ENCODE measurements at regions not wholly inside any gene's neighbourhood (a gene's known extent, or its start where the extent isn't known, plus 50 kb on each side); places are given as distances from the start of the nearest gene placed in this dataset.

GRCh38 chr11:114816791-114817190, 138.5 kb downstream of the NXPE2 start:
- no peaks in the 10 kb centered on the region for H3K36me3 Mint-ChIP-seq
- H3K27ac Mint-ChIP-seq, result no peak overlapping the region
- DNase-seq (ENCODE audit: low spot score), result no peak
- no peak overlapping the region for H3K4me3 Mint-ChIP-seq
- no peaks in the 10 kb centered on the region for H3K9me3 Mint-ChIP-seq
- ATAC-seq, result no peak
- H3K27me3 Mint-ChIP-seq, result peaks cover 0 to 4% of the 10 kb centered on the region in 2 donors
- no peaks in the 10 kb centered on the region for H3K4me1 Mint-ChIP-seq (ENCODE audit: low read depth in 2 of 2)

DNA sequence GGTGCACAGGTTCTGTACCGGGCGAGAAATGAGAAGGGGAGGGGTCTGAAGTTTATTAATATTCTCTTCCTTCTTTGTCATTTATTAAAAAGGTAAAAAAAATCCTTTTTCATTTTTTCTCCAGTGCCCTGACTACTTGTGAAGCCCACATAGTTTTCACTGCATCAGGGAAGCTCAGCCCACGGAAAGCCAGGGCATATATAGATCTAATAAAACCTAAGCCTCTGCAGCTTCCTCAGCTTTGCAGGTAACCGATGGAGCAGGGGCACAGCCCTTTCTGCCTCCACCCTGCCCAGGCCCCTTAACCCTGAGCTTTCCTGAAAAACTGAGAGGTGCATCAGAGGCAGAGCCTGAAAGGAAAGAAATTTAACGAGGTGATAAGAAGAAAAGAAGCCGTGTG, 140.1 kb downstream of the NXPE2 start:
- ATAC-seq (no peak), DNase-seq (ENCODE audit: low spot score) (no peak)
- H3K27me3 Mint-ChIP-seq, result peaks cover 3 to 4% of the 10 kb centered on the region in 2 donors
- no peak overlapping the region for H3K27ac Mint-ChIP-seq
- H3K4me3 Mint-ChIP-seq, result no peak overlapping the region
- H3K9me3 Mint-ChIP-seq, result no peaks in the 10 kb centered on the region
- H3K4me1 Mint-ChIP-seq (ENCODE audit: low read depth in 2 of 2), result no peaks in the 10 kb centered on the region
- no peaks in the 10 kb centered on the region for H3K36me3 Mint-ChIP-seq

GRCh38 chr11:114819028-114819427, 140.7 kb downstream of the NXPE2 start:
- Mint-ChIP-seq H3K27ac (no peak overlapping the region), H3K9me3 (no peaks in the 10 kb centered on the region), H3K4me3 (no peak overlapping the region), H3K27me3 (peaks cover 4 to 7% of the 10 kb centered on the region in 2 donors), H3K36me3 (no peaks in the 10 kb centered on the region), H3K4me1 (ENCODE audit: low read depth in 2 of 2) (no peaks in the 10 kb centered on the region)
- ATAC-seq (no peak), DNase-seq (ENCODE audit: low spot score) (no peak)

- no peak overlapping the region for H3K27ac Mint-ChIP-seq
- no peaks in the 10 kb centered on the region for H3K4me1 Mint-ChIP-seq (ENCODE audit: low read depth in 2 of 2)
- H3K9me3 Mint-ChIP-seq, result no peaks in the 10 kb centered on the region
- DNase-seq (ENCODE audit: low spot score) (no peak), ATAC-seq (no peak)
- no peak overlapping the region for H3K4me3 Mint-ChIP-seq
- H3K36me3 Mint-ChIP-seq, result no peaks in the 10 kb centered on the region
- peaks cover 4 to 7% of the 10 kb centered on the region in 2 donors for H3K27me3 Mint-ChIP-seq
Observed at GRCh38 chr11:114820621-114821020, 142.3 kb downstream of the NXPE2 start.

GRCh38 chr11:114821621-114822412, 143.5 kb downstream of the NXPE2 start:
- ATAC-seq (no peak), DNase-seq (ENCODE audit: low spot score) (no peak)
- Mint-ChIP-seq H3K27me3 (peaks cover 4 to 7% of the 10 kb centered on the region in 2 donors), H3K27ac (no peak overlapping the region), H3K9me3 (no peaks in the 10 kb centered on the region), H3K4me1 (ENCODE audit: low read depth in 2 of 2) (no peaks in the 10 kb centered on the region), H3K4me3 (no peak overlapping the region), H3K36me3 (no peaks in the 10 kb centered on the region)

DNA sequence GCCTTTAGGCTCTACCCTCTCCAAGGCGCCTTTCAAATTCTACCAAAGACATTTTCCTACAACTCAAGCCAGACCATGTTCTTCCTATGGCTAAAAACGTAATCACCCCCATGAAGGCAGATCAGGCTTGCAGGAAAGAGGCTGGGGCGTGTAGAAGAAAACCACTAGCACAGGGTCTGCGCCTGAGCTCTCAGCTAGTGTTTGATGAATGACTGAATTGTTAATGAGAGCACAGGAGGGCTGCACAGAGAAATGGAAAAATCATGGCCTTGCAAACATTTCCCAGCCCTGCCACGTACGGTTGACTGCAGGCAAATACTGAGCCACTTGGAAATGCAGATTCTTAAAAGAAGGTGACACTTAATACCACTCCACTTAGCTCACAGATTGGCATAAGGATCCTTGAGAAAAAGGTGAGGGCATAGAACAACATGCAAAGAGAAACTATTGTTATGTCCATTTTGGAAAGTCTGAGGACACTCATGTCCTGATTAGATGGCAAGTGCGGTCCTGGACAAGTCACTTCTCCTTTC, 148.6 kb downstream of the NXPE2 start:
- DNase-seq (ENCODE audit: low spot score) (no peak), ATAC-seq (no peak)
- Mint-ChIP-seq H3K4me3 (no peak overlapping the region), H3K9me3 (no peaks in the 10 kb centered on the region), H3K27me3 (peaks cover 0 to 7% of the 10 kb centered on the region in 2 donors), H3K27ac (no peak overlapping the region), H3K4me1 (ENCODE audit: low read depth in 2 of 2) (no peaks in the 10 kb centered on the region), H3K36me3 (no peaks in the 10 kb centered on the region)

DNA sequence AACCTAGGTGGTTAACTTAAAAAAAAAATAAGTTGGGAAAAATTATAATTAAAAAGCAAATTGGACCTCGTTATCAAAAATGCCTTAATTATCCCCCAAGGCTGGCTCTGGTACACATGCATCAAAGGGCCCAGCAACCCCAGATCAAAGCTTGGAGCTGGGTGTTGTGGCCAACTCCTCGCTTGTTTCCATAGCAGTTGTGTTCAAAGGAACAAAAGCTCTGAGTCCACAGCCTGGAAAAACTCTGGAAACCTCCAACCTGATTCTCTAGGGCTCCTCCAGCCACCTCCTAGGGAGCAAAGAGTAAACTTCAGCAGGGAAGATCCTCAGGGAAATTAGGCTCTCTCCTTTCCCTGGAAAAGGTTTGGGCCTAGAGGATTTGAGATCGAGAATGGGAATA, 149.4 kb downstream of the NXPE2 start:
- H3K36me3 Mint-ChIP-seq, result no peaks in the 10 kb centered on the region
- no peak for DNase-seq (ENCODE audit: low spot score)
- H3K4me3 Mint-ChIP-seq, result no peak overlapping the region
- H3K27me3 Mint-ChIP-seq, result peaks cover 0 to 7% of the 10 kb centered on the region in 2 donors
- ATAC-seq, result no peak
- no peak overlapping the region for H3K27ac Mint-ChIP-seq
- no peaks in the 10 kb centered on the region for H3K9me3 Mint-ChIP-seq
- no peaks in the 10 kb centered on the region for H3K4me1 Mint-ChIP-seq (ENCODE audit: low read depth in 2 of 2)

DNA sequence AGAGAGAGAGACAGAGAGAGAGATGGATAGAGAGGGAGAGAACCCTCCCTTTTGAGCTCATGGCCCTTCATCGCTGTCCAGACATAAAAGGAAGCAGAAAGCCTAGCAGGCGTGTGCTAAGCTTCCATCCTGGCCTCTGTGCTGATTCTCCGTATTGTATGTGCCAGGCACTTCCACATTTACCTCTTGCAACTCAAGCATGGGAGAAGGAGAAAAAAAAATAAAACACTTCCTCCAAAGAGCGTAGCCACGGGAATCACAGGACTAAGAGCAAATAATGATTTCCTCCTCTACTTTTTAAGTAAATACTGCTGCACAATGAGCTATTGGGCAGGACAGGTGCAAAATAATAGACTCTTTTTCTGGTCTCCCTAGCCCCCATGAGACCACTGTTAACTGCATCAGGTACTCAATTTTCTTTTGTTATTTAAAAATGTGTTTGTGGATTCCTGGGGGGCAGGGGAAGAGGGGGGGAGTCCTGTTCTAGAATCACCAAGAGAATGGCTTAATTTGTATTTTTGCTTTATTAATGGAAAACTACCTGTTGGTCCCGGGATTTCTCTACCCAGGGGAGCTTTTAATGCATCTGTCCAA, 154.3 kb downstream of the NXPE2 start:
- no peaks in the 10 kb centered on the region for H3K36me3 Mint-ChIP-seq
- peaks cover 2% of the 10 kb centered on the region for H3K9me3 Mint-ChIP-seq
- H3K4me3 Mint-ChIP-seq, result no peak overlapping the region
- no peaks in the 10 kb centered on the region for H3K27me3 Mint-ChIP-seq
- no peak overlapping the region for H3K27ac Mint-ChIP-seq
- ATAC-seq (no peak), DNase-seq (ENCODE audit: low spot score) (no peak)
- H3K4me1 Mint-ChIP-seq (ENCODE audit: low read depth in 2 of 2), result no peaks in the 10 kb centered on the region

DNA sequence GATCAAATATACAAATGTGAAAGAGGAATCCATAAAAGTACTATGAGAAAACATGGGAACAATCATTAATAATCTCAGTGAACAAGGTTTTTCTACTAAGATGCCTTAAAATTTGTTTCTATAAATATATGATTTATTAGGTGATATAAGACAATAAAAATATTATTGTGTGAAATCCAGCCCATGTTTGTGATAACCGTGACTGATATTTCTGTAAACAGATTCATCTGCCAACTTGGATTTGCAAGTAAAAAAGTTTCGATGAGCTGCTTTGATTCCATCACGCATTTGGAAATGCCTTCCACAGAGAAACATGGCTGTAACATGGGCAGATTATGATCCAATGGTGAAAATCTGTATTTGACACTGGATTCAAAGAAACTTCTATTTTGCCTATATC, 157.8 kb downstream of the NXPE2 start:
- no peak overlapping the region for H3K4me3 Mint-ChIP-seq
- ATAC-seq, result no peak
- H3K4me1 Mint-ChIP-seq (ENCODE audit: low read depth in 2 of 2), result no peaks in the 10 kb centered on the region
- no peaks in the 10 kb centered on the region for H3K27me3 Mint-ChIP-seq
- no peak overlapping the region for H3K27ac Mint-ChIP-seq
- no peaks in the 10 kb centered on the region for H3K36me3 Mint-ChIP-seq
- DNase-seq (ENCODE audit: low spot score), result no peak
- H3K9me3 Mint-ChIP-seq, result peaks cover 6% of the 10 kb centered on the region

GRCh38 chr11:114844896-114845295, 166.6 kb downstream of the NXPE2 start:
- DNase-seq (ENCODE audit: low spot score) (no peak), ATAC-seq (no peak)
- peaks cover 5 to 18% of the 10 kb centered on the region in 2 donors for H3K27me3 Mint-ChIP-seq
- H3K4me1 Mint-ChIP-seq (ENCODE audit: low read depth in 2 of 2), result no peaks in the 10 kb centered on the region
- no peak overlapping the region for H3K27ac Mint-ChIP-seq
- H3K36me3 Mint-ChIP-seq, result no peaks in the 10 kb centered on the region
- H3K9me3 Mint-ChIP-seq, result no peaks in the 10 kb centered on the region
- H3K4me3 Mint-ChIP-seq, result no peak overlapping the region

DNA sequence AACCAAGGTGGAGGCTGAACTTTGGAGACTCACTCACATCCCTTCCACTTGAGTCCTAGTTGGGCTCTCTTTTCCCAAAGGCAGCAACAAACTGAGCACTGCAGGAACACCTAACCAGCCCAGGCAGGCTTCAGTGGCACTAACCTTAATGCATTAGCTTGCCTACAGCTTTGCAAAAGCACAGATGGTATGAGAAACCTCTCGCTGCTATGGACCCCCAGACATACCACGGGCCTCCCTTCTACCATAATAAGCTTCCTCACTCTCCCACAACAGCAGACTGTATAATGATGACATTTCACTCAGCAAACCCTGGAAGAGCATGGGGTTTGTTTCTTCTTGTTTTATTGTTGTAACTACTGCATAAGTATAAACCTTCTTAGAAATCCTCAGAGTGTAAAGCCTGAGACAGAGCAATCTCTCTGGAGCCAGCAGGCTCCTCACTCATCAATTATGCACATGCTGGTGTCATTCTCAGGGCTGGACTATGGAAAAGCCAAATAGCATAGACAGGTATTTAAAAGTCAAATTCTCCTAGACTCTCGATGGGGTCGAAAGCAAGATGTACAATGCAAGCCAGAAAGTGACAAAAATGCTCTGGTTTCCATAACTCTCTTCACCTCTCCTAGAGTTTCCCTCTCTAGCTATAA, 167.6 kb downstream of the NXPE2 start:
- no peaks in the 10 kb centered on the region for H3K4me1 Mint-ChIP-seq (ENCODE audit: low read depth in 2 of 2)
- DNase-seq (ENCODE audit: low spot score) (no peak), ATAC-seq (no peak)
- no peak overlapping the region for H3K4me3 Mint-ChIP-seq
- H3K27ac Mint-ChIP-seq, result no peak overlapping the region
- H3K9me3 Mint-ChIP-seq, result no peaks in the 10 kb centered on the region
- H3K27me3 Mint-ChIP-seq, result peaks cover 5 to 18% of the 10 kb centered on the region in 2 donors
- H3K36me3 Mint-ChIP-seq, result no peaks in the 10 kb centered on the region

DNA sequence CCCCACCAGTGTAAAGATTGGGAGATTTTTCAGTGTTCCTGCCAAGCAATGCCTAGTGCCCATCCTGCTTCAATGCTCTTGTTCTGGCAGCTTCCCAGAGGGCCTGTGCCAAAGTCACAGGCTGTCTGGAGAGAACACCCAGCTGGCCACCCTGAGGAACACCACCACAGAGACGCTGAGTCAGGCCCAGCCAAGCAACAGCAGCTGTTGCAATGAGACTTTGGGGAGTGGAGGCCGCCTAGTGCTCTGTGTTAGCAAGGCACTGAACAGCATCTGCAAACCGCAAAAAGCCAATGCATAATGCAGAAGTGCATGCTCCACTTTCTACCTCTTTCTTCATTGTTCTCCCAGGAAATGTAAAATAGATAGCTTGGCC, 168.1 kb downstream of the NXPE2 start:
- H3K27me3 Mint-ChIP-seq, result peaks cover 5 to 18% of the 10 kb centered on the region in 2 donors
- no peaks in the 10 kb centered on the region for H3K9me3 Mint-ChIP-seq
- ATAC-seq (no peak), DNase-seq (ENCODE audit: low spot score) (no peak)
- no peaks in the 10 kb centered on the region for H3K36me3 Mint-ChIP-seq
- H3K27ac Mint-ChIP-seq, result no peak overlapping the region
- no peaks in the 10 kb centered on the region for H3K4me1 Mint-ChIP-seq (ENCODE audit: low read depth in 2 of 2)
- H3K4me3 Mint-ChIP-seq, result no peak overlapping the region

GRCh38 chr11:114847306-114847975, 169.1 kb downstream of the NXPE2 start:
- Mint-ChIP-seq H3K9me3 (no peaks in the 10 kb centered on the region), H3K27ac (no peak overlapping the region)

DNA sequence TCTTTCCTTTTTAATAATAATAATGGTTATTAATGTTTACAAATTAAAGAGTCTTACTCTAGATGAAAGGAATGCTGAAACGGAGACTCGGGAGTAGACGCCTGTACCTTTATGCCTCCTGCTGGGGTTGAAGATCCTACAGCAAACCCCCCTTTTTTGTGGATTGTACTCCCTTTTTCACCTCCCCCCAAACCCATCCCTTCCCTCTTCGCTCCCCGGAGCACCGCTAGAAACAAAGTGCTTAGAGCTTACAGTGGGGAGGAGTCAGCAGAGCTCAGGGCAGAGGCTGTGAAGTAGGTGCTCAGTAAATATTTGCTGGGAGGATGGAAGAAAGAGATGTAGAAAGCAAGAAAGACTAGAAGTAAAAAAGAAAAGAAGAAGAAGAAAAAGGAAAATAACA, 169.7 kb downstream of the NXPE2 start:
- H3K27me3 Mint-ChIP-seq, result peaks cover 5 to 18% of the 10 kb centered on the region in 2 donors
- H3K4me1 Mint-ChIP-seq (ENCODE audit: low read depth in 2 of 2), result no peaks in the 10 kb centered on the region
- H3K36me3 Mint-ChIP-seq, result no peaks in the 10 kb centered on the region
- DNase-seq (ENCODE audit: low spot score) (no peak), ATAC-seq (no peak)
- H3K27ac Mint-ChIP-seq, result no peak overlapping the region
- no peaks in the 10 kb centered on the region for H3K9me3 Mint-ChIP-seq
- no peak overlapping the region for H3K4me3 Mint-ChIP-seq

More at GRCh38 chr11:114847306-114847975, 169.1 kb downstream of the NXPE2 start:
- Mint-ChIP-seq H3K4me3 (no peak overlapping the region), H3K36me3 (no peaks in the 10 kb centered on the region), H3K27me3 (peaks cover 5 to 18% of the 10 kb centered on the region in 2 donors), H3K4me1 (ENCODE audit: low read depth in 2 of 2) (no peaks in the 10 kb centered on the region)
- DNase-seq (ENCODE audit: low spot score) (no peak), ATAC-seq (no peak)
